SK-N-MC (cell line): ENCODE measurements at regions not wholly inside any gene's neighbourhood (a gene's known extent, or its start where the extent isn't known, plus 50 kb on each side); places are given as distances from the start of the nearest gene placed in this dataset.

Source experiments
- EZH2 ChIP-seq: fragments of 200-600 bp; sonication (generic); IDR thresholded peaks from one replicate; pipeline ENCODE4 v1.6.1; 2017; ENCODE audit warnings: antibody characterized with exemption
- FOXP2 ChIP-seq: optimal IDR thresholded peaks from 2 replicates; pipeline ENCODE3; 2011; ENCODE audit warnings: mild to moderate bottlenecking, moderate library complexity; ENCODE audit not compliant: insufficient read depth; ENCODE audit errors: extremely low read length, control extremely low read depth
- POLR2AphosphoS5 ChIP-seq: IDR thresholded peaks from 2 replicates; pipeline ENCODE4 v1.6.1; 2012; ENCODE audit warnings: mild to moderate bottlenecking, low read depth, low read length, borderline replicate concordance

DNA sequence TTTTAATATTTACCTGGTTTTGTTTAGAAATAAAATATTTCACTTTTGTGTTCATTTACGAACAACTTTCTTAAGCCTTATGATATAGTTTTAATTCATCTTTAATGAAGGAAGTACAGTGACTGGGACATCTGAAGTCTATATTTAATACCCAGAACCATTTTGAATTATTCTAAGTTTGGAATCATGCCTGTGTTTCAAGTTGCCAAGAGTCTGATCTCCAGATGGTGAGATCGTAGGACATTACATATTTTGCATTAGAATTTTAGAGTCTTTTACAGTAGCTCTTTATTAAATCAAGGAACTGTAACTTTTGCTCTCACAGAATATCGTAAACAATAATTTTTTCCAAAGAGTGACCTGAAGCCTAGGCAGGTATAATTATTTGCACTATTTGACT, 420.7 kb downstream of the SI start:
- TF ChIP-seq EZH2: no peak
- TF ChIP-seq POLR2AphosphoS5: no peak
- TF ChIP-seq FOXP2: no peak
